NB4 (cell line): ENCODE measurements at regions not wholly inside any gene's neighbourhood (a gene's known extent, or its start where the extent isn't known, plus 50 kb on each side); places are given as distances from the start of the nearest gene placed in this dataset.

ENCODE experiments used
- DNase-seq: peaks from one replicate; pipeline ENCODE4 v3.0.0; 2010; ENCODE audit warnings: low read depth
- H3K4me3 ChIP-seq: one replicate; pipeline ENCODE4 v1.5.1; 2011; ENCODE audit warnings: mild to moderate bottlenecking, low read depth, low read length, moderate library complexity
- MAX ChIP-seq: IDR thresholded peaks from 2 replicates; pipeline ENCODE4 v1.6.1; 2011; ENCODE audit warnings: low read depth, low read length
- MYC ChIP-seq: IDR thresholded peaks from 2 replicates; pipeline ENCODE4 v1.6.1; 2011; ENCODE audit warnings: low read depth, low read length
- POLR2A ChIP-seq: IDR thresholded peaks from 2 replicates; pipeline ENCODE4 v1.6.1; 2011; ENCODE audit warnings: mild to moderate bottlenecking; ENCODE audit not compliant: insufficient read length; ENCODE audit errors: extremely low read depth
- TF ChIP-seq, protein P1 (sequence below): IDR thresholded peaks from one replicate; pipeline ENCODE4 v1.5.1; 2012; ENCODE audit warnings: low read depth, low read length

GRCh38 chr15:95680728-95681127 is 649.8 kb upstream of the NR2F2 start:
- DNase-seq, result no peak
- TF ChIP-seq MAX (no peak), MYC (no peak), POLR2A (no peak)
- TF ChIP-seq, protein P1, sequence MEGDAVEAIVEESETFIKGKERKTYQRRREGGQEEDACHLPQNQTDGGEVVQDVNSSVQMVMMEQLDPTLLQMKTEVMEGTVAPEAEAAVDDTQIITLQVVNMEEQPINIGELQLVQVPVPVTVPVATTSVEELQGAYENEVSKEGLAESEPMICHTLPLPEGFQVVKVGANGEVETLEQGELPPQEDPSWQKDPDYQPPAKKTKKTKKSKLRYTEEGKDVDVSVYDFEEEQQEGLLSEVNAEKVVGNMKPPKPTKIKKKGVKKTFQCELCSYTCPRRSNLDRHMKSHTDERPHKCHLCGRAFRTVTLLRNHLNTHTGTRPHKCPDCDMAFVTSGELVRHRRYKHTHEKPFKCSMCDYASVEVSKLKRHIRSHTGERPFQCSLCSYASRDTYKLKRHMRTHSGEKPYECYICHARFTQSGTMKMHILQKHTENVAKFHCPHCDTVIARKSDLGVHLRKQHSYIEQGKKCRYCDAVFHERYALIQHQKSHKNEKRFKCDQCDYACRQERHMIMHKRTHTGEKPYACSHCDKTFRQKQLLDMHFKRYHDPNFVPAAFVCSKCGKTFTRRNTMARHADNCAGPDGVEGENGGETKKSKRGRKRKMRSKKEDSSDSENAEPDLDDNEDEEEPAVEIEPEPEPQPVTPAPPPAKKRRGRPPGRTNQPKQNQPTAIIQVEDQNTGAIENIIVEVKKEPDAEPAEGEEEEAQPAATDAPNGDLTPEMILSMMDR, result no peak
- H3K4me3 ChIP-seq, result no peak overlapping the region

- TF ChIP-seq MAX, result no peak
- TF ChIP-seq MYC, result no peak
- TF ChIP-seq, protein P1, result no peak
- no peak for TF ChIP-seq POLR2A
- no peak for DNase-seq
- H3K4me3 ChIP-seq, result no peak overlapping the region
Observed at GRCh38 chr15:95681836-95682544, 648.5 kb upstream of the NR2F2 start.

- no peak for DNase-seq
- no peak for TF ChIP-seq MAX
- no peak for TF ChIP-seq POLR2A
Observed at GRCh38 chr15:95684126-95684525, 646.4 kb upstream of the NR2F2 start.

GRCh38 chr15:95684693-95685115 is 645.8 kb upstream of the NR2F2 start:
- no peak for TF ChIP-seq MYC
- TF ChIP-seq, protein P1, result no peak
- no peak for DNase-seq
- H3K4me3 ChIP-seq, result no peak overlapping the region

More at GRCh38 chr15:95684126-95684525, 646.4 kb upstream of the NR2F2 start:
- no peak overlapping the region for H3K4me3 ChIP-seq

DNA sequence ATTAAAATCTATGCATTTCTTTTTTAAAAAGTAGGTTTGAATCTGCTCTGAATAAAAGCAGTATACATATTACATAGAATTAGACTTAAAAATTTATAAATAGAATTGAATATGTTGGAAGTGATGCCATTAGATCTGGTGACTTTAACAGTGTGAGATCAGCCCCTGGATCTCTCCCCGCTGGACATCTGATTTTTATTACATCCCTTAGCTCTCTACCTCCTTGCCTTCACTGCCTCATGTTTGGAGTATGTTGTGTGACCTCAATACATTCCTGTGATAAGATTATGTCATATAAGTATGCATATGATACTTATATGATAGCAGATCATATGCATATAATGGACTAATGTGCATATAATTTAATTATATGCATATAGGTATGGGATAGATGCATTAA is 643.4 kb upstream of the NR2F2 start:
- DNase-seq, result no peak
- TF ChIP-seq MYC, result no peak
- no peak for TF ChIP-seq MAX
- TF ChIP-seq, protein P1, result no peak
- TF ChIP-seq POLR2A, result no peak
- no peak overlapping the region for H3K4me3 ChIP-seq

- DNase-seq, result no peak
- TF ChIP-seq MAX (no peak), POLR2A (no peak), MYC (no peak)
- TF ChIP-seq, protein P1, result no peak
- H3K4me3 ChIP-seq, result no peak overlapping the region
Observed at GRCh38 chr15:95687686-95688085, 642.8 kb upstream of the NR2F2 start.
